DOHH2 (cell line): ENCODE measurements at regions not wholly inside any gene's neighbourhood (a gene's known extent, or its start where the extent isn't known, plus 50 kb on each side); places are given as distances from the start of the nearest gene placed in this dataset.

ENCODE experiments used
- H3F3A ChIP-seq: fragments of 200-600 bp; sonication (generic), shearing (Covaris generic); 2 replicates; pipeline ENCODE4 v1.6.0; 2016; ENCODE audit warnings: antibody characterized with exemption, mild to moderate bottlenecking; ENCODE audit not compliant: control insufficient read depth, insufficient read depth
- H3K27ac ChIP-seq: fragments of 200-600 bp; sonication (generic); 2 replicates; pipeline ENCODE4 v1.5.1; 2014; ENCODE audit warnings: low read depth, mild to moderate bottlenecking, low read length, moderate library complexity
- H3K27me3 ChIP-seq: fragments of 200-600 bp; sonication (generic); 2 replicates; pipeline ENCODE4 v1.6.1; 2014; ENCODE audit warnings: mild to moderate bottlenecking, low read length, mixed read lengths; ENCODE audit not compliant: control insufficient read depth
- H3K36me3 ChIP-seq: fragments of 200-600 bp; sonication (generic); 2 replicates; pipeline ENCODE4 v1.6.1; 2014; ENCODE audit warnings: mild to moderate bottlenecking, low read length, moderate library complexity, mixed read lengths; ENCODE audit not compliant: control insufficient read depth
- H3K4me1 ChIP-seq: fragments of 200-600 bp; sonication (generic); 2 replicates; pipeline ENCODE4 v1.6.1; 2014; ENCODE audit warnings: mild to moderate bottlenecking, low read length, mixed read lengths; ENCODE audit not compliant: control insufficient read depth
- H3K4me2 ChIP-seq: fragments of 200-600 bp; sonication (generic); 2 replicates; pipeline ENCODE4 v1.6.0; 2014; ENCODE audit warnings: mild to moderate bottlenecking, low read length, moderate library complexity
- H3K4me3 ChIP-seq: fragments of 200-600 bp; sonication (generic); 2 replicates; pipeline ENCODE4 v1.5.1; 2014; ENCODE audit warnings: mild to moderate bottlenecking, low read length, mixed read lengths
- H3K79me2 ChIP-seq: fragments of 200-600 bp; sonication (generic); 2 replicates; pipeline ENCODE4 v1.6.1; 2014; ENCODE audit warnings: mild to moderate bottlenecking, low read length, mixed read lengths; ENCODE audit not compliant: control insufficient read depth
- H3K9me2 ChIP-seq: fragments of 200-600 bp; sonication (generic); replicated peaks from 2 replicates; pipeline ENCODE4 v1.6.1; 2014; ENCODE audit warnings: mild to moderate bottlenecking, low read length, mixed read lengths; ENCODE audit not compliant: control insufficient read depth
- H3K9me3 ChIP-seq: fragments of 200-600 bp; sonication (generic); 2 replicates; pipeline ENCODE4 v1.6.1; 2014; ENCODE audit warnings: antibody characterized with exemption, low read length, mixed read lengths; ENCODE audit not compliant: control insufficient read depth, insufficient read depth
- H4K20me1 ChIP-seq: fragments of 200-600 bp; sonication (generic); 2 replicates; pipeline ENCODE4 v1.6.0; 2014; ENCODE audit warnings: low read depth, mild to moderate bottlenecking, antibody characterized with exemption, low read length, moderate library complexity; ENCODE audit not compliant: control insufficient read depth, insufficient read depth
- EZH2phosphoT487 ChIP-seq: fragments of 200-600 bp; sonication (generic); IDR thresholded peaks from 2 replicates; pipeline ENCODE4 v1.6.1; 2017; ENCODE audit warnings: borderline replicate concordance, mild to moderate bottlenecking, antibody characterized with exemption, low read length, moderate library complexity, mixed read lengths
- TF ChIP-seq, protein P1 (sequence below): fragments of 200-600 bp; sonication (generic); IDR thresholded peaks from one replicate; pipeline ENCODE4 v1.5.1; 2014; ENCODE audit warnings: antibody characterized with exemption, mild to moderate bottlenecking, low read depth, low read length; ENCODE audit not compliant: poor library complexity, severe bottlenecking

DNA sequence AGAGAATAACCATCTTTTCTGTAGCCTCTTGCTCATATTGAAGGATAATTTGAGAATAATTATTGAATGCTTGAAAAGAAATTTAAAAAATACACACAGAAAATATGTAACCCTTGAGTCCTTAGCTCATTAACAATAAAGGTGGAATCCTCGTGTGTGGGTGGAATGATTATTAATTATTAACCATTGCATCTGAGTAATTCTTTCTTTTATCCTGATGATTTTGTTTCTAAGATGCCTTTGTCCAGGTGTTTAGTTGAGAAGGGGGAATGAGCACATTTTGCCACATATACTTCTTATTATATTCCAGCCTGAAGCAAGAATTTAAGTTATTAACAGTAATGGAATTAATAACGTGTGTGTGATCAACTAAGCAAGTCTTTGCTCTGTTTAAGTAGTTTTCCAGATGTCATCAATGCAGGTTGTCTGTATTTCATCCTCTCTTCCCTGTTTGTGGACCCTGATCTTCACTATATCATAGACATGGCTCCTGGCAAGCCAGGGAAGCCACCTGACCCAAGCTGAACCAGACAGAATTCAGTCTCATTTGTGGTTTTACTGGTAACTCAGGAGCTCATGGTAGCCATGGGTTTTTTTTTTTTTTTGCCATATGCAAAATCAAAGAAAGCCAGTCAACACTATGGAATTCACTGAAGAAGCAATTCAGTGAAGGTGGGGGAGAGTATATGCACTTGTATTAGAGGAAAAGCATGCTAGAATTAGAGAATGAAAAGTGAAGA, 144.3 kb downstream of the KIF20B start:
- Histone ChIP-seq H3K36me3 (no peaks in the 10 kb centered on the region), H4K20me1 (no peaks in the 10 kb centered on the region), H3K4me2 (no peak overlapping the region), H3K9me3 (no peaks in the 10 kb centered on the region), H3K9me2 (no peaks in the 10 kb centered on the region), H3K4me1 (no peaks in the 10 kb centered on the region), H3K27me3 (no peaks in the 10 kb centered on the region), H3F3A (no peaks in the 10 kb centered on the region), H3K4me3 (no peak overlapping the region), H3K79me2 (no peaks in the 10 kb centered on the region), H3K27ac (no peak overlapping the region)
- TF ChIP-seq, protein P1, sequence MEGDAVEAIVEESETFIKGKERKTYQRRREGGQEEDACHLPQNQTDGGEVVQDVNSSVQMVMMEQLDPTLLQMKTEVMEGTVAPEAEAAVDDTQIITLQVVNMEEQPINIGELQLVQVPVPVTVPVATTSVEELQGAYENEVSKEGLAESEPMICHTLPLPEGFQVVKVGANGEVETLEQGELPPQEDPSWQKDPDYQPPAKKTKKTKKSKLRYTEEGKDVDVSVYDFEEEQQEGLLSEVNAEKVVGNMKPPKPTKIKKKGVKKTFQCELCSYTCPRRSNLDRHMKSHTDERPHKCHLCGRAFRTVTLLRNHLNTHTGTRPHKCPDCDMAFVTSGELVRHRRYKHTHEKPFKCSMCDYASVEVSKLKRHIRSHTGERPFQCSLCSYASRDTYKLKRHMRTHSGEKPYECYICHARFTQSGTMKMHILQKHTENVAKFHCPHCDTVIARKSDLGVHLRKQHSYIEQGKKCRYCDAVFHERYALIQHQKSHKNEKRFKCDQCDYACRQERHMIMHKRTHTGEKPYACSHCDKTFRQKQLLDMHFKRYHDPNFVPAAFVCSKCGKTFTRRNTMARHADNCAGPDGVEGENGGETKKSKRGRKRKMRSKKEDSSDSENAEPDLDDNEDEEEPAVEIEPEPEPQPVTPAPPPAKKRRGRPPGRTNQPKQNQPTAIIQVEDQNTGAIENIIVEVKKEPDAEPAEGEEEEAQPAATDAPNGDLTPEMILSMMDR: no peak

DNA sequence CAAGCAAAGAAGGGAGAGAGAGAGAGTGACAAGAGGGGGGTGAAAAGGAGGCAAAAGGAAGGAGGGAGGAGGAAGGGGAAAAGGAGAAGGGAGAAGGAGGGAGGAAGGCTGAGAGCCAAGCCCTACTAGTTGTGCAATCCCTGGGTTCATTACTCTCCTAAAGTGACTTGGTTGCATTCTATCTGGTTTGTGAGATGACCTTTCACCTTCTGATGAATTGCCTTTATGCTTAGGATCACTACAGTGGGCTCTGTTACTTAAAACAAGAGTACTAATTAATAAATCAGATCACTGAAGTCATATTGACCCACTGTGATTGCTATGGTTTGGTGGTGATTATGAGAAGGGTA, 144.9 kb downstream of the KIF20B start:
- Histone ChIP-seq H3K79me2 (no peaks in the 10 kb centered on the region), H3K4me1 (no peaks in the 10 kb centered on the region), H3K4me2 (no peak overlapping the region), H3K4me3 (no peak overlapping the region), H3K9me3 (no peaks in the 10 kb centered on the region), H3F3A (no peaks in the 10 kb centered on the region), H3K9me2 (no peaks in the 10 kb centered on the region), H3K27me3 (no peaks in the 10 kb centered on the region), H3K27ac (no peak overlapping the region), H3K36me3 (no peaks in the 10 kb centered on the region), H4K20me1 (no peaks in the 10 kb centered on the region)
- TF ChIP-seq, protein P1: no peak
- no peak for TF ChIP-seq EZH2phosphoT487

DNA sequence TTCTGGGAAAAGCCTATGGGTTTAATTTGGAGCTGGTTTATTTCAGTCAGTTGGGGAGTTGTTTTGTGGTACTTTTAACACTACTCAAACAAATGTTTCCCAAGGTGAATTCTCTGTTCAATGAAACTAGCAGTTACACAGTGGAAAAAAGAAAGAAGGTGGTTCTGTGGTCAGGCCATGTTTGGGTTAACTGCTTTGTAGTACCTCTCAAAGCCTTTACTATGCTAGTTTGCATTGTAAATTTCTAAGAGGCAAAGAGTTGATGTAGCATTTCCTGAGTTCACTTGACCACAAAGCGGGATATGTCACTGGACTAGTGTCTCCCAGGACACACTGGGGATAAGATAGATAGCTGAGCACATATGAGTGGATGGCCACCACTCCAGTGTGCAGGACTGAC, 145.4 kb downstream of the KIF20B start:
- Histone ChIP-seq H3K9me2 (no peaks in the 10 kb centered on the region), H3K4me1 (no peaks in the 10 kb centered on the region), H3K4me3 (no peak overlapping the region), H3K4me2 (no peak overlapping the region), H3K36me3 (no peaks in the 10 kb centered on the region), H3K9me3 (no peaks in the 10 kb centered on the region), H3K27ac (no peak overlapping the region), H3K79me2 (no peaks in the 10 kb centered on the region), H4K20me1 (no peaks in the 10 kb centered on the region), H3F3A (no peaks in the 10 kb centered on the region), H3K27me3 (no peaks in the 10 kb centered on the region)
- TF ChIP-seq EZH2phosphoT487: no peak
- TF ChIP-seq, protein P1: no peak

DNA sequence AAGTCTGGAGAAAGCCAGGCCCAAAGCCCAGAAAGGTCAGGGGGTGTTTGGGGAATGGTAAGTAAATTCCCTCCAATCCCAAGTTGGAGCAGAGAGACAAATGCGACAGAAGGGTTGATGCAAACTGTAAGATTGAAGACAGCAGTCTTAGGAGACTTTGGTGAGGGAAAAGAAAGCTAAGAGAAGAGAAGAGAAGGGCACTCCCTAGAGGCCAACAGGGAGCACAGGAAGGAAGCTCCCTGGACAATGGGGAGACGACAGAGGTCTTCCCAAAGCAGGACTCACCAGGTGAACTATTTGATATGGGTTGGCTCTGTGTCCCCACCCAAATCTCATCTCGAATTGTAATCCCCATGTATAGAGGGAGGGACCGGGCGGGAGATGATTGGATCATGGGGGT, 151.5 kb downstream of the KIF20B start:
- Histone ChIP-seq H3K27ac (no peak overlapping the region), H3K4me1 (no peaks in the 10 kb centered on the region), H3K4me2 (no peak overlapping the region), H3K9me2 (no peaks in the 10 kb centered on the region), H4K20me1 (no peaks in the 10 kb centered on the region), H3F3A (no peaks in the 10 kb centered on the region), H3K36me3 (no peaks in the 10 kb centered on the region), H3K27me3 (no peaks in the 10 kb centered on the region), H3K9me3 (no peaks in the 10 kb centered on the region), H3K4me3 (no peak overlapping the region), H3K79me2 (no peaks in the 10 kb centered on the region)
- TF ChIP-seq EZH2phosphoT487: no peak
- TF ChIP-seq, protein P1: no peak
